ENCODE measurements at regions not wholly inside any gene's neighbourhood (a gene's known extent, or its start where the extent isn't known, plus 50 kb on each side); places are given as distances from the start of the nearest gene placed in this dataset.

- TF ChIP-seq EZH2 (IDR thresholded peaks at IDR 0.05; ENCODE audit: insufficient read depth, low read length) (no peak), CTCF (IDR thresholded peaks at IDR 0.05; ENCODE audit: insufficient read depth, low read depth, low read length) (no peak)
Measured at GRCh38 chr12:69112616-69113015, 126.8 kb upstream of the CPSF6 start.
